ENCODE measurements at regions not wholly inside any gene's neighbourhood (a gene's known extent, or its start where the extent isn't known, plus 50 kb on each side); places are given as distances from the start of the nearest gene placed in this dataset.
A peak's percentile ranks its signal among the peaks of the same experiment; 100 is the strongest.
"Not testable (repeated sequence)": the region's sequence is repeated elsewhere in the genome, so short reads cannot be mapped to it uniquely, and the experiment has no call there.

- DNase-seq, result not testable (repeated sequence)
Measured at GRCh38 chr6:158881276-158881675, 62.1 kb upstream of the EZR start.

DNA sequence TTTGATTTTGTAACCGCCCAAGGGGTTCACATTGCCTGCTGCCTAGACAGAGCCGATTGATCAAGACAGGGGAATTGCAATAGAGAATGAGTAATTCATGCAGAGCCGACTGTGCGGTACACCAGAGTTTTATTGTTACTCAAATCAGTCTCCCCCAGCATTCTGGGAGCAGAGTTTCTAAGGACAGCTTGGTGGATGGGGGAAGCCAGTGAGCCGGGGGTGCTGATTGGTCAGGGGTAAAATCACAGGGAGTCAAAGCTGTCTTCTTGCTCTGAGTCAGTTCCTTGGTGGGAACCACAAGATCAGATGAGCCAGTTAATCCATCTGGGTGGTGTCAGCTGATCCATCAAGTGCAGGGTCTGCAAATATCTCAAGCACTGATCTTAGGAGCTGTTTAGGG, 60.0 kb upstream of the EZR start:
- DNase-seq, result no peak

DNA sequence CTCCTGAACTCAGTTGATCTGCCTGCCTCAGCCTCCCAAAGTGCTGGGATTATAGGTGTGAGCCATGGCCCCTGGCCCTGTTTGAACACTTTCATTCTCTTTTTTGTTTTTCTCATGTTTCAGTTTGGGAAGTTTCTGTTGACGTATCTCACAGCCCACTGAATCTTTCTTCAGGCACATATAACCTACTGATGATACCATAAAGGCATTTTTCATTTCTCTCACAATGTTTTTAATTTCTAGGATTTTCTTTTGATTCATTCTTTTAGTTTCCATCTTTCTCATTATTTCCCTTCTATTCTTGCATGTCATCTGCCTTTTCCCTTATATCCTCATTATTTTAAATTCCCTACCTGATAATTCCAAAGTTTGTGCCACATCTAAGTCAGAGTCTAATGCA, 58.5 kb upstream of the EZR start:
- DNase-seq, result no peak

- no peak for DNase-seq
Measured at GRCh38 chr6:158876886-158877285, 57.7 kb upstream of the EZR start.

- DNase-seq, result no peak
Measured at GRCh38 chr6:158870649-158870957, 51.4 kb upstream of the EZR start.

GRCh38 chr6:158869826-158870648, 50.9 kb upstream of the EZR start:
- peak; percentile 96 for DNase-seq

DNA sequence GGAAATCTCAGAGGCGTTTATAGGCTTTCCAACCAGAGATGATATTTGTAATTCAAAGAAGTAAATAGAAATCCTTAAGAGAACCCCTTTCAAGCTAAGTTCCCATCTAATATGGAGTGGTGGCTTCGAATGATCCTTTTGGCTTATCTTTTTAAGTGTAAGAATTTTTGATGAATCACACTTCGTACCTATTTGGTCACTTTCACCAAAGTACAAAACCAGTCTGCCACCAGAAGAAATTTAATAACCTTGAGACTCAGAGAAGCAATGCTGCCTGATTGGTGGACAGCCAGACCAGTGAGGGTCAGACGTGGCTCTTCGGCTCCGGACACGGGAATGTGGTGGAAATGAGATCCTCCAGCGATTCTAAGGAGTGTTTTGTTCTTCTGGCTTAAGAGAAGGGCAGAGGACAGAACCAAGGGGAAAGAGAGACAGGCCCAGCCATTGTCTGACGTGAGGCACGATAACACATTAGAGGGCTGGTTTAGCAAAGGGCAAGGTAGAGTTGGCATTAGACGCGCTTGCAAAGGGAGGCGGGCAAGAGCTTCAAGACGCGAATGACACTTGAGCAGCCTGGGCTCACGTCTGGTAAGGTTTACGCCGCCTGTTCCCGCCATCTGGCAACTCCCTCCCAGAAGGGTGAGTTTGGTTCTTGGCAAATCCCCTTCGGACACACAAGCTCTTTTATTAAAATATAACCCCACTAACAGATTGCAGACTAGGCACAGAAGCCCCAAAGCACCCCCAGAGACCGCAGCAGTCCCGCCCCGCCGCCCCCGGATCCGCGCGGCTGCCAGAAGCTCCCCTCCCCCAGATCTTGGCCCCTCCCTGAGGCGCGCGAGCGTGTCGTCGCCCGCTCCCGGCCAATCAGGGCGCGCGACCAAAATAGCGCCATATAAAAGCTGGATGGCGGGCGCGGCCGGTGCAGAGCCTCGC, 50.0 kb upstream of the EZR start:
- no peak for DNase-seq

Measured in SIG-M5 (cell line).